OCI-LY1 (cell line): ENCODE measurements at regions not wholly inside any gene's neighbourhood (a gene's known extent, or its start where the extent isn't known, plus 50 kb on each side); places are given as distances from the start of the nearest gene placed in this dataset.

ENCODE experiments used
- EZH2 ChIP-seq: fragments of 200-600 bp; sonication (generic), shearing (Covaris generic); IDR thresholded peaks from 2 replicates; pipeline ENCODE4 v1.8.0; 2017; ENCODE audit warnings: borderline replicate concordance, mixed run types, mild to moderate bottlenecking, antibody characterized with exemption, low read length, moderate library complexity, mixed read lengths
- TF ChIP-seq, protein P1 (sequence below): fragments of 200-600 bp; sonication (generic), shearing (Covaris generic); IDR thresholded peaks from 2 replicates; pipeline ENCODE4 v1.5.1; 2017; ENCODE audit warnings: mild to moderate bottlenecking, antibody characterized with exemption, low read length, moderate library complexity, mixed read lengths

DNA sequence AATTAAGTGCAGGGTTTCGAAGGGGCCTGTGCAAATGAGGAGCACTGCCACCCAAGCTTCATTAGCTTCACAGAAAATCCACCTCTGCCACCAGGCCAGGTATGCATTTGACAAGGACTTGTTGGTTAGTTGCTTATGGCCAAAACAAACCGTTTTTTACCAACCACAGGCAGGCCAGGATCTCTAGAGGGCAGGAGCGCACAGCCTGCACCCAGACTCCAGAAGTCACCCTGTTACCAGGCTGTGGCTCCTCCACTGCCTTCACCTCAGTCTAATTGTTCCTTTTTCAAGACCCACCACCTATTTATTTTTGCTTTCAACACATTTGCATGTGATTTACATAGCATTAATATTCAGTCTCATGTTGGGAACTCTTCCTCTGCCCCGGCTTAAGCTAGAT, 78.3 kb upstream of the HSPA9 start:
- TF ChIP-seq, protein P1, sequence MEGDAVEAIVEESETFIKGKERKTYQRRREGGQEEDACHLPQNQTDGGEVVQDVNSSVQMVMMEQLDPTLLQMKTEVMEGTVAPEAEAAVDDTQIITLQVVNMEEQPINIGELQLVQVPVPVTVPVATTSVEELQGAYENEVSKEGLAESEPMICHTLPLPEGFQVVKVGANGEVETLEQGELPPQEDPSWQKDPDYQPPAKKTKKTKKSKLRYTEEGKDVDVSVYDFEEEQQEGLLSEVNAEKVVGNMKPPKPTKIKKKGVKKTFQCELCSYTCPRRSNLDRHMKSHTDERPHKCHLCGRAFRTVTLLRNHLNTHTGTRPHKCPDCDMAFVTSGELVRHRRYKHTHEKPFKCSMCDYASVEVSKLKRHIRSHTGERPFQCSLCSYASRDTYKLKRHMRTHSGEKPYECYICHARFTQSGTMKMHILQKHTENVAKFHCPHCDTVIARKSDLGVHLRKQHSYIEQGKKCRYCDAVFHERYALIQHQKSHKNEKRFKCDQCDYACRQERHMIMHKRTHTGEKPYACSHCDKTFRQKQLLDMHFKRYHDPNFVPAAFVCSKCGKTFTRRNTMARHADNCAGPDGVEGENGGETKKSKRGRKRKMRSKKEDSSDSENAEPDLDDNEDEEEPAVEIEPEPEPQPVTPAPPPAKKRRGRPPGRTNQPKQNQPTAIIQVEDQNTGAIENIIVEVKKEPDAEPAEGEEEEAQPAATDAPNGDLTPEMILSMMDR, result no peak
- no peak for TF ChIP-seq EZH2
